ENCODE measurements at regions not wholly inside any gene's neighbourhood (a gene's known extent, or its start where the extent isn't known, plus 50 kb on each side); places are given as distances from the start of the nearest gene placed in this dataset.

DNA sequence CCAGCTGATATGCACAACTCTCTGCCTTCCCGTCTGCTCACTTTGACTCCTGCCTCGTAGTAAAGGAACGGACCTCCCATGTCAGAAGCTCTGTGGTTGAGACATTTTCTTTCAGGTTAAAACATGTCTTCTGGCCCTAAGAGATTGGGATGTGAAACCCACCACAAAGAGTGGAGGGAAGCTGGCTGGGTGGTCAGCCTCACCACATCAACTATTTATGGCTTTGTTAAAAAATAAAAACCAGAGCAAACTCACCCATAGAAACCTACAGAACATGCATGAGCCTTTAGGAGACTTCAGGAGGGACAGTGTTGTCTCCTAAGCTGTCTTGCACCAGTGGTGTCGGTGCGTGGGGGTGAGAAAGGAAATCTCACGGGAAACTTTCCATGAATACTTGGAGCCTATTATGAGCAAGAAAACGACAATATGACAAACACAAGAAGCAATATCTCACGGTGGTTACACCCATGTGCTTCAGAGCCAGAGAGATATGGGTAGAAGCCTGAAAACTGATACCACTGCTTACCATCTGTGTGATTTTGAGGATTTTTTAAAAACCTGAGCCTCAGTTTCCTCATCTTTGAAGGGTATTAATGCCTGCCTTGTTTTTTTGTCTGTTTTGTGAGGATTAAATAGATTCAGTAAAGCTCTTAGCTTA is 61.7 kb upstream of the XYLT1 start:
- no peak for DNase-seq

GRCh38 chr16:17529982-17530760 is 59.4 kb upstream of the XYLT1 start:
- DNase-seq, result peak; percentile 8

DNA sequence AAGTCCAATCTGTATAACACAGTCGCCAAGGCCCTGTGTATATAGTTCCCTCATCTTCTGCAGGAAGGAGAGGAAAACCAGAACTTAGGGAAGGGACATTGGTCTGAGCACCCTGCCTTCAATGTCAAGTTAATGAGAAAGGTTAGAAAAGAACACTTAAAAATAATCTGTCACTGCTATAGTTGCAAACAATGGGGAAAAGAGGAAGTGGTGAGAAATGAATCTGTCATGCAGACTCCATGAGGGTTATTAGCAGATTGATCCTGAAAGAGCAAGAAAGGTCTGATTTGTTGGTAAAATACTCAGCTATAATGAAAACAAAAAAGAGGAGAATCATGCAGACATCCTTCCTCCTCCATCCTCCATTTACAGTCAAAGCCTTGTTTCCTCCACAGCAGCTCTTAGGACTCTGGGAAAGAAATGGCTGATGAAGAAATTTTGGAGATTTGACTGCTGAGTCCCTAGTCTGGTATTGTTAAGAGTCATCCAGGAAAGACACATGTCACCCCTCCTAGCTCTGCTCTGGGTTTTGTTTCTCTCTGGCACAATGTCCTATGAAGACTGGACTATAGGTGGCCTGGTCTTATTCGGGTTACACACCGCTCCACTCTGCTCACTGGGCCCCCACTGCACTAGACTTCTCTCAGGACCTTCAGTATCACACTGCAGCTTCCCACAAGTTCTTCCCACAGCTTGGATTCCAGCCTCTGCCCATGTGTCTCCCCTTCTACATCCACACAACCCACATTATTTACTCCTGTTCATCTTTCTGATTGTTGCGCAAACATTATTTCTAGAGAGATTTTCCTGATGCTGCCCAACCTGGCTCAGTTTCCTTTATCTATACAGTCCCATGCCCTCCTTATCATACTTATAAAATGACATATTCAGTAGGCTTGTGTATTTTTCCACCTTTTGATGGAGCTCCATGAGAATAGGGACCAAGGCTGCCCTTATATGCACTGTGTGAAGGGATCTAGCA is 56.5 kb upstream of the XYLT1 start:
- no peak for DNase-seq

- no peak for DNase-seq
Measured at GRCh38 chr16:17524656-17525055, 53.9 kb upstream of the XYLT1 start.

GRCh38 chr16:17520561-17520960 is 49.8 kb upstream of the XYLT1 start:
- DNase-seq, result no peak
